Fibroblast of lung (primary cell): ENCODE measurements at regions not wholly inside any gene's neighbourhood (a gene's known extent, or its start where the extent isn't known, plus 50 kb on each side); places are given as distances from the start of the nearest gene placed in this dataset.

Experiments used
- DNase-seq, 2 donors: peaks; one replicate each; pipeline versions ENCODE4 v3.0.0 to v3.0.0-alpha.2; 2010; ENCODE audit warnings: low read depth in 2 of 2
- H2AFZ ChIP-seq: 2 replicates; pipeline ENCODE4 v1.5.1; 2012; ENCODE audit warnings: low read length, control low read depth, inconsistent platforms
- H3K27ac ChIP-seq: 2 replicates; pipeline ENCODE4 v1.5.1; 2011; ENCODE audit warnings: low read length, control low read depth; ENCODE audit not compliant: insufficient read depth
- H3K27me3 ChIP-seq: 2 replicates; pipeline ENCODE4 v1.5.1; 2011; ENCODE audit warnings: mild to moderate bottlenecking, low read length; ENCODE audit not compliant: control insufficient read depth, insufficient read depth
- H3K36me3 ChIP-seq: 2 replicates; pipeline ENCODE4 v1.5.1; 2011; ENCODE audit warnings: low read length; ENCODE audit not compliant: control insufficient read depth, insufficient read depth
- H3K4me1 ChIP-seq: 2 replicates; pipeline ENCODE4 v1.5.1; 2011; ENCODE audit warnings: low read length; ENCODE audit not compliant: control insufficient read depth, insufficient read depth; ENCODE audit errors: extremely low read depth
- H3K4me2 ChIP-seq: 2 replicates; pipeline ENCODE4 v1.5.1; 2011; ENCODE audit warnings: low read length, control low read depth; ENCODE audit not compliant: insufficient read depth; ENCODE audit errors: extremely low read depth
- H3K4me3 ChIP-seq, 4 experiments: fragments of 200-600 bp in 1 of 4; sonication (generic) in 1 of 4; replicated peaks in 1 of 4; 2 replicates each; pipeline ENCODE4 v1.5.1; 2011 to 2016; ENCODE audit warnings: low read length in 4 of 4, low read depth in 3 of 4, mild to moderate bottlenecking in 3 of 4, control low read depth in 2 of 4, inconsistent platforms in 1 of 4, mixed read lengths in 1 of 4; ENCODE audit not compliant: insufficient read depth in 1 of 4; ENCODE audit errors: control extremely low read depth in 1 of 4
- H3K79me2 ChIP-seq: 2 replicates; pipeline ENCODE4 v1.5.1; 2012; ENCODE audit warnings: mild to moderate bottlenecking, low read length, inconsistent platforms; ENCODE audit not compliant: control insufficient read depth, insufficient read depth
- H3K9ac ChIP-seq: 2 replicates; pipeline ENCODE4 v1.5.1; 2011; ENCODE audit warnings: mild to moderate bottlenecking, low read length, control low read depth; ENCODE audit not compliant: insufficient read depth
- H3K9me3 ChIP-seq: 2 replicates; pipeline ENCODE4 v1.5.1; 2012; ENCODE audit warnings: low read depth, low read length; ENCODE audit not compliant: control insufficient read depth, insufficient read depth
- H4K20me1 ChIP-seq: 2 replicates; pipeline ENCODE4 v1.5.1; 2011; ENCODE audit warnings: low read length; ENCODE audit not compliant: control insufficient read depth, insufficient read depth; ENCODE audit errors: extremely low read depth
- CTCF ChIP-seq, 2 donors: IDR thresholded peaks in 1 of 2; conservative IDR thresholded peaks in 1 of 2; 1 replicate in 1 of 2; 2 replicates in 1 of 2; pipeline ENCODE4 v1.5.1; 2011 to 2012; ENCODE audit warnings: low read length in 2 of 2, control low read depth in 1 of 2, inconsistent platforms in 1 of 2, low read depth in 1 of 2, mild to moderate bottlenecking in 1 of 2
- EZH2 ChIP-seq: IDR thresholded peaks from 2 replicates; pipeline ENCODE4 v1.5.1; 2012; ENCODE audit warnings: low read length, control low read depth, mild to moderate bottlenecking; ENCODE audit errors: missing control alignments

- Histone ChIP-seq H3K79me2 (no peaks in the 10 kb centered on the region), H2AFZ (no peak overlapping the region)
- DNase-seq, result no peak
Measured at GRCh38 chr1:79785964-79786363, 779.4 kb upstream of the ADGRL4 start.

GRCh38 chr1:79785561-79785960, 779.0 kb upstream of the ADGRL4 start:
- Histone ChIP-seq H3K27ac (no peak overlapping the region), H3K4me3 (no peak overlapping the region)

More at GRCh38 chr1:79785964-79786363, 779.4 kb upstream of the ADGRL4 start:
- H3K4me2 ChIP-seq, result no peak overlapping the region
- TF ChIP-seq CTCF (conservative IDR thresholded peaks at IDR 0.05 in 1 of 2, IDR thresholded peaks at IDR 0.05 in 1 of 2; ENCODE audit: low read depth in 1 of 2, low read length in 2 of 2) (no peak), EZH2 (no peak)
- H3K4me3 ChIP-seq, result no peak overlapping the region
- no peaks in the 10 kb centered on the region for H3K27me3 ChIP-seq
- H3K27ac ChIP-seq, result no peak overlapping the region
- H3K36me3 ChIP-seq, result no peaks in the 10 kb centered on the region
- no peaks in the 10 kb centered on the region for H3K9me3 ChIP-seq
- H3K4me1 ChIP-seq, result no peaks in the 10 kb centered on the region
- no peaks in the 10 kb centered on the region for H4K20me1 ChIP-seq
- H3K9ac ChIP-seq, result no peak overlapping the region

GRCh38 chr1:79781261-79781660, 774.7 kb upstream of the ADGRL4 start:
- H3K27ac ChIP-seq, result no peak overlapping the region
- no peak overlapping the region for H3K9ac ChIP-seq
- H3K9me3 ChIP-seq, result no peaks in the 10 kb centered on the region
- H2AFZ ChIP-seq, result no peak overlapping the region
- no peaks in the 10 kb centered on the region for H3K36me3 ChIP-seq
- H3K4me3 ChIP-seq, result no peak overlapping the region
- DNase-seq, result no peak
- TF ChIP-seq CTCF (conservative IDR thresholded peaks at IDR 0.05 in 1 of 2, IDR thresholded peaks at IDR 0.05 in 1 of 2; ENCODE audit: low read depth in 1 of 2, low read length in 2 of 2), result no peak
- no peak for TF ChIP-seq EZH2
- H3K27me3 ChIP-seq, result no peaks in the 10 kb centered on the region
- no peaks in the 10 kb centered on the region for H4K20me1 ChIP-seq
- no peaks in the 10 kb centered on the region for H3K79me2 ChIP-seq
- H3K4me2 ChIP-seq, result no peak overlapping the region
- H3K4me1 ChIP-seq, result no peaks in the 10 kb centered on the region

More at GRCh38 chr1:79785561-79785960, 779.0 kb upstream of the ADGRL4 start:
- Histone ChIP-seq H3K79me2 (no peaks in the 10 kb centered on the region), H3K9ac (no peak overlapping the region), H2AFZ (no peak overlapping the region), H3K9me3 (no peaks in the 10 kb centered on the region), H3K4me2 (no peak overlapping the region), H3K4me1 (no peaks in the 10 kb centered on the region), H4K20me1 (no peaks in the 10 kb centered on the region), H3K36me3 (no peaks in the 10 kb centered on the region), H3K27me3 (no peaks in the 10 kb centered on the region)
- DNase-seq, result no peak
- TF ChIP-seq CTCF (conservative IDR thresholded peaks at IDR 0.05 in 1 of 2, IDR thresholded peaks at IDR 0.05 in 1 of 2; ENCODE audit: low read depth in 1 of 2, low read length in 2 of 2) (no peak), EZH2 (no peak)
